Colonic mucosa (tissue), 4 donors: ENCODE measurements at regions not wholly inside any gene's neighbourhood (a gene's known extent, or its start where the extent isn't known, plus 50 kb on each side); places are given as distances from the start of the nearest gene placed in this dataset.

ENCODE experiments used
- DNase-seq: peaks from one replicate; pipeline ENCODE4 v3.0.0-alpha.2; 2020
- H3K27ac ChIP-seq: fragments of 200-600 bp; one replicate; pipeline ENCODE4 v1.8.0; 2021
- H3K27me3 ChIP-seq: fragments of 200-600 bp; one replicate; pipeline ENCODE4 v1.8.0; 2021
- H3K36me3 ChIP-seq: fragments of 200-600 bp; one replicate; pipeline ENCODE4 v1.8.0; 2021
- H3K4me1 ChIP-seq: fragments of 200-600 bp; one replicate; pipeline ENCODE4 v1.8.0; 2021; ENCODE audit warnings: mild to moderate bottlenecking
- H3K4me3 ChIP-seq: fragments of 200-600 bp; one replicate; pipeline ENCODE4 v1.8.0; 2021
- H3K9ac ChIP-seq, 2 donors: one replicate each; pipeline ENCODE4 v1.7.0; 2013; ENCODE audit warnings: control low read depth in 2 of 2, low read depth in 2 of 2, low read length in 2 of 2
- H3K9me3 ChIP-seq: fragments of 200-600 bp; one replicate; pipeline ENCODE4 v1.8.0; 2021
- intact Hi-C: fragments of 100-400 bp; cut with DNase I; formaldehyde crosslinking; loops from one replicate; pipeline ENCODE4 v1.14.1; 2022
- TF ChIP-seq, protein P1 (sequence below): fragments of 200-600 bp; IDR thresholded peaks from one replicate; pipeline ENCODE4 v1.8.0; 2022; ENCODE audit warnings: antibody characterized with exemption, mild to moderate bottlenecking
- donor health status: healthy.
- donor health status: DM: no; HTN: no; CAD: no.
- donor health status: DM: no; HTN: no; CAD: no.

DNA sequence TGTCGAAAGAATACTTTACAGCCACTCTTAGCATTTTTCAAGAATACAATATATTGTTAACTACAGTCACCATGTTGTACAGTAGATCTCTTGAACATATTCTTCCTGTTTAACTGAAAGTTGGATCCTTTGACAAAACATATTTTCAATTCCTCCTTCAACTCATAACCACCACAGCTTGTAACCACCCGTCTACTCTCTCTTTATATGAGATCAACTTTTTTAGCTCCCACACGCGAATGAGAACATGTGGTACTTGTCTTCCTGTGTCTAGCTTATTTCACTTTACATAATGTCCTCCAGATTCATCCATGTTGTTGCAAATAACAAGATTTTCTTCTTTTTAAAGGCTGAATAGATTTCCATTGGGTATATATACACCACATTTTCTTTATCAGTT is 338.3 kb upstream of the IGFBP7 start:
- no peaks in the 10 kb centered on the region for H3K4me1 ChIP-seq
- no peak overlapping the region for H3K27ac ChIP-seq
- H3K4me3 ChIP-seq: no peak overlapping the region
- H3K27me3 ChIP-seq: no peaks in the 10 kb centered on the region
- no peak for DNase-seq
- intact Hi-C loops: no loop called here
- H3K9ac ChIP-seq: no peak overlapping the region
- TF ChIP-seq, protein P1, sequence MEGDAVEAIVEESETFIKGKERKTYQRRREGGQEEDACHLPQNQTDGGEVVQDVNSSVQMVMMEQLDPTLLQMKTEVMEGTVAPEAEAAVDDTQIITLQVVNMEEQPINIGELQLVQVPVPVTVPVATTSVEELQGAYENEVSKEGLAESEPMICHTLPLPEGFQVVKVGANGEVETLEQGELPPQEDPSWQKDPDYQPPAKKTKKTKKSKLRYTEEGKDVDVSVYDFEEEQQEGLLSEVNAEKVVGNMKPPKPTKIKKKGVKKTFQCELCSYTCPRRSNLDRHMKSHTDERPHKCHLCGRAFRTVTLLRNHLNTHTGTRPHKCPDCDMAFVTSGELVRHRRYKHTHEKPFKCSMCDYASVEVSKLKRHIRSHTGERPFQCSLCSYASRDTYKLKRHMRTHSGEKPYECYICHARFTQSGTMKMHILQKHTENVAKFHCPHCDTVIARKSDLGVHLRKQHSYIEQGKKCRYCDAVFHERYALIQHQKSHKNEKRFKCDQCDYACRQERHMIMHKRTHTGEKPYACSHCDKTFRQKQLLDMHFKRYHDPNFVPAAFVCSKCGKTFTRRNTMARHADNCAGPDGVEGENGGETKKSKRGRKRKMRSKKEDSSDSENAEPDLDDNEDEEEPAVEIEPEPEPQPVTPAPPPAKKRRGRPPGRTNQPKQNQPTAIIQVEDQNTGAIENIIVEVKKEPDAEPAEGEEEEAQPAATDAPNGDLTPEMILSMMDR: no peak
- H3K9me3 ChIP-seq: no peaks in the 10 kb centered on the region
- no peaks in the 10 kb centered on the region for H3K36me3 ChIP-seq

DNA sequence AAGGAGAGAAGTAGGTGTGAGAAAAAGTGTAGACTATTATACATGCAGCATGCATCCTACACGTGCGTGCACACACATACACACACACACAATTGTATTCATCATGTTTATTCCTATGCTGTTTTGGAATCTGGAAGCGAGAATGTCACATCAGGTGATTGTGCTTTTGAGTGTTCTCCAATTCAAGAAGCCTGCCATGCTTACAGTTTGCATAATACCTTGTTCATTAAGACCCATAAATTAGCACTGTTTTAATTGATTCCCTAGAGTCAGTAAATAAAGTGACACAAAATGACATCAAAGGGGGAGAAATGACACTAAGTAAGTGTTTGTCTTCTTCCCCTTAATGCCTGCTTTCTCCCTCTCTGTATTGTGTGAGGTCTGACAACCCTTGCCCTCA is 336.1 kb upstream of the IGFBP7 start:
- TF ChIP-seq, protein P1: no peak
- Histone ChIP-seq H3K27me3 (no peaks in the 10 kb centered on the region), H3K4me1 (no peaks in the 10 kb centered on the region), H3K36me3 (no peaks in the 10 kb centered on the region), H3K9me3 (no peaks in the 10 kb centered on the region), H3K27ac (no peak overlapping the region), H3K4me3 (no peak overlapping the region), H3K9ac (no peak overlapping the region)
- intact Hi-C loops: no loop called here
- no peak for DNase-seq

DNA sequence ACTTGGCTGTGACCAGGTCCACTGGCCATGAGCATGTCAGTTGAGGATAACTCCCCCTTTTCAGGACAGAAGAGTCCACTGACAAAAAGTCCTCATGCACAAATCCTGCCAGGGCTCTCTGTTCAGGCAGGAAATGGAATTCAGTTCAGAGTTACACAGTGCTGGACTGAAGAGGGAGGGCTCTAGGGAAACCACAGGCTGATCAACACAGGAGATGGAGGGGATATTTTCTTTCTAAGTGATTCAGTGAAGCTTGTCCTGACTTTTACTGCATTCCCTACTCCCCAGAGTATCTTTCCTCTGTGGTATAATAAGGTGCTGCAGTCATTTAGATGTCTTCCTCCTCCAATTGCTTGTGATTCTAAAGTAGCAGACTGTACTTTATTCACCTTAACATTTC is 335.5 kb upstream of the IGFBP7 start:
- intact Hi-C loops: no loop called here
- Histone ChIP-seq H3K9me3 (no peaks in the 10 kb centered on the region), H3K27me3 (no peaks in the 10 kb centered on the region), H3K9ac (no peak overlapping the region), H3K4me3 (no peak overlapping the region), H3K36me3 (no peaks in the 10 kb centered on the region), H3K27ac (no peak overlapping the region), H3K4me1 (no peaks in the 10 kb centered on the region)
- no peak for DNase-seq
- TF ChIP-seq, protein P1: no peak

DNA sequence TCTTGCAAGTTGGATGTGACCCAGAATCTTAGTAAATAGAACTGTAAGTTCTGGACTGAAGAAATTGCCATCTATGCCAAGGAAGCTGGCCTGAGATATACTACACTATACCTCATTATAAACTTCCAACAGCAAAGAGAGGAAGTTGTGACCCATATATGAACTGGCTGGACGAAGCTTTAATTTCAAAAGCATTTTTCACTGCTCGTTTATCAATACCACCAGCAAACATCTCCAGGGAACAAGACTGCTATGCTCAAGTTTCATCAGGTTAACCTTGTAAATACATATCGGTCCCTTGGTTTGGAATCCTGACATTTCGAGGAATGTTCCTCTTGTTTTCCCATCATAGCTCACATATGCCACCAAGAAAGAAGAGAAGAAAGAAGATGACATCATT is 334.5 kb upstream of the IGFBP7 start:
- Histone ChIP-seq H3K27me3 (no peaks in the 10 kb centered on the region), H3K9ac (no peak overlapping the region), H3K27ac (no peak overlapping the region), H3K4me1 (no peaks in the 10 kb centered on the region), H3K9me3 (no peaks in the 10 kb centered on the region), H3K4me3 (no peak overlapping the region), H3K36me3 (no peaks in the 10 kb centered on the region)
- TF ChIP-seq, protein P1: no peak
- intact Hi-C loops: no loop called here
- no peak for DNase-seq

DNA sequence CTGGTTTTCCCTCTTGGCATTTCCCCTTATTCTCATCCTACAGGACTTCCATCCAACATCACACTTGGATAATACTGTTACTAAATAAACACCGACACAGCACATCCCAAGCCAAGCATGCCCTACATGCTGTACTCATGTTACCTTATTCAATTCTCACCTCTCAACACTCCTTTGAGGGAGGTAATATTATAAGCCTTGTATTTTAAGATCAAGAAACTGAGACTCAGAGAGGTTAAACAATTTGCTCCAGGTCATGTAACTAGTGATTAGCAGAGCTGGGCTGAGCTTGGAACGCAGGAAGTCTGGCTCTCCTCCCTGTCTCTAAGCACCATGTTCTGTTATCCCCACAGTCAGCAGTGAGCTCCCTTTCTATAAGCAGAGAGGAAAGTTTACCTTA is 333.6 kb upstream of the IGFBP7 start:
- TF ChIP-seq, protein P1: no peak
- H3K36me3 ChIP-seq: no peaks in the 10 kb centered on the region
- H3K27me3 ChIP-seq: no peaks in the 10 kb centered on the region
- no peak overlapping the region for H3K27ac ChIP-seq
- H3K9ac ChIP-seq: no peak overlapping the region
- intact Hi-C loops: no loop called here
- H3K9me3 ChIP-seq: no peaks in the 10 kb centered on the region
- no peak overlapping the region for H3K4me3 ChIP-seq
- no peak for DNase-seq
- no peaks in the 10 kb centered on the region for H3K4me1 ChIP-seq

DNA sequence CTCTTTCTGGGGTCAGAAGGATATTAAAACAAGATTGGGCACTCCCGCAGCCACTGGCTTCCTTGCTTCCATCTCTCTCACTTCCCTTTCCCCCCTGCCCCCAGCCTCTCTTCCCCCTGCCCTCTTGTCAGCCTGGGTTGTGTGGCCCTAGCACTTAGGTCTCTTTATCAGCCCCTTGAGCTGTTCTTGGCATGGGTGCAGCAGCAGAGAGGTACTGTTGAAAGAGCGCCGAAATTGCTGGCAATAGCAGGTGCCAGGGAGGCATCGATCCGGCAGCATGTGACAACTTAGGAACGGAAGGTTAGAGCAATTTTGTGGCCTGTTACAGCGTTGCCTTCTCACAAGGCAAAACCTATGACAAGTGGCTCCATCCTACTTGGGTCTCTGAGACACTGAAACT is 333.1 kb upstream of the IGFBP7 start:
- TF ChIP-seq, protein P1: no peak
- Histone ChIP-seq H3K27ac (no peak overlapping the region), H3K27me3 (no peaks in the 10 kb centered on the region), H3K4me3 (no peak overlapping the region), H3K9ac (no peak overlapping the region), H3K4me1 (no peaks in the 10 kb centered on the region), H3K9me3 (no peaks in the 10 kb centered on the region), H3K36me3 (no peaks in the 10 kb centered on the region)
- no peak for DNase-seq
- intact Hi-C loops: no loop called here
